Bronchial epithelial cell (primary cell): ENCODE measurements at regions not wholly inside any gene's neighbourhood (a gene's known extent, or its start where the extent isn't known, plus 50 kb on each side); places are given as distances from the start of the nearest gene placed in this dataset.
A peak's percentile ranks its signal among the peaks of the same experiment; 100 is the strongest.

ENCODE experiments used
- DNase-seq: peaks from one replicate; pipeline ENCODE4 v3.0.0-alpha.2; 2010; ENCODE audit warnings: low read depth
- FAIRE-seq: peaks from 2 replicates; lab custom pipeline; 2011; peaks lifted over from hg19 to GRCh38; lab: Jason Lieb, UNC
- H3K27me3 ChIP-seq: 2 replicates; pipeline ENCODE4 v1.5.1; 2011; ENCODE audit warnings: low read length; ENCODE audit not compliant: control insufficient read depth, insufficient read depth
- H3K36me3 ChIP-seq: 2 replicates; pipeline ENCODE4 v1.5.1; 2011; ENCODE audit warnings: low read length; ENCODE audit not compliant: control insufficient read depth, insufficient read depth
- H3K4me3 ChIP-seq: 2 replicates; pipeline ENCODE4 v1.5.1; 2011; ENCODE audit warnings: mild to moderate bottlenecking, low read depth, low read length, control low read depth
- CTCF ChIP-seq: IDR thresholded peaks from 2 replicates; pipeline ENCODE4 v1.5.1; 2011; ENCODE audit warnings: mild to moderate bottlenecking, moderate library complexity, low read length, control low read depth, inconsistent platforms; ENCODE audit not compliant: insufficient read depth, severe bottlenecking

GRCh38 chr5:149437391-149438040, 58.4 kb upstream of the IL17B start:
- H3K27me3 ChIP-seq = no peaks in the 10 kb centered on the region
- H3K36me3 ChIP-seq = no peaks in the 10 kb centered on the region
- DNase-seq (no peak), FAIRE-seq (no peak)
- no peak for TF ChIP-seq CTCF
- H3K4me3 ChIP-seq = no peak overlapping the region

DNA sequence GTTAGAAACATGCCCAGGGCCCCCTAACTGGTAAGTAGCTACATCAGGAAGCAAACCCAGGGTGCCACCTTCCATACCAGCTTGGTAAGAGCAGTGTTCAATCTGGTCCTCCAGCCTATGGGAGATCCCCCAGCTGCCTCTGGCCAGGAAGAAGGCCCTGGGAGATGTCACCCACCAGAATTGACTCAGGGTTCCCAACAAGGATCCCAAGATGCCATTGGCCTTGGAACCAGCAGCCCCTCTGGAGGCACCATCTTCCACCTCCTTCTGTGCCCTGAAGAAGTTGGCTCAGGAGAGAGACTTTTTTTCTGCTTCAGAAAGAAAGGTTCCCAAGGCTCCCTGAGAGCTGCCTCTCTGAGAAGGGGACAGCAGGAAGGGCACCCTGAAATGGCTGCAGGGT, 56.6 kb upstream of the IL17B start:
- no peaks in the 10 kb centered on the region for H3K36me3 ChIP-seq
- DNase-seq (no peak), FAIRE-seq (no peak)
- TF ChIP-seq CTCF = no peak
- H3K27me3 ChIP-seq = no peaks in the 10 kb centered on the region
- no peak overlapping the region for H3K4me3 ChIP-seq

GRCh38 chr5:149435015-149435376, 55.9 kb upstream of the IL17B start:
- FAIRE-seq = no peak
- Histone ChIP-seq H3K27me3 (no peaks in the 10 kb centered on the region), H3K36me3 (no peaks in the 10 kb centered on the region), H3K4me3 (no peak overlapping the region)
- DNase-seq = no peak
- no peak for TF ChIP-seq CTCF

GRCh38 chr5:149434162-149435014, 55.3 kb upstream of the IL17B start:
- peak; percentile 80 for TF ChIP-seq CTCF
- H3K4me3 ChIP-seq = no peak overlapping the region
- DNase-seq = peak; percentile 64
- no peak for FAIRE-seq
- no peaks in the 10 kb centered on the region for H3K27me3 ChIP-seq
- H3K36me3 ChIP-seq = no peaks in the 10 kb centered on the region

DNA sequence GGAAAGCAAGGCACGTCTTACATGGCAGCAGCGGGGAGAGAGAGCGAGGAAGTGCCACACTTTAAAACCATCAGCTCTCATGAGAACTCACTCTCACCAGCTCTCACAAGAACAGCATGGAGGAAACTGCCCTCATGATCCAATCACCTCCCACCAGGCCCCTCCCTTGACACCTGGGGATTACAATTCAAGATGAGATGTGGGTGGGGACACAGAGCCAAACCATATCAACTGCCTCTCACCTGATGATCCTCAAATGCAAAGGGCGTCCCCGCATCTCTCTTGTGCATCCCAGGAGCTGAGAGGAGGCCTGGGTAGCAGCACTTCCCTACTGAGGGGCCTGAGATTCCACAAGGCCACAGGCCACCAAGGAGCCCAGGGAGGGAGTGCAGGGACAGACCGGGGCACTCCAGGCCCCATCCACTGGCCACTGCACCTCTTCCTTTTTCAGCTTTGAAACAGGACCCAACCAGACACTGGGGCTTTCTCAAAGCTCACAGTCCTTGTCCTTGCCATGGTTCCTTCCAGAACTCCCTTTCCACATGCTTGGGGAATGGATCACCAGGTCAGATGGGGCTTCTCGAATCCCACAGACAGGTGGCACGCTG, 54.5 kb upstream of the IL17B start:
- Histone ChIP-seq H3K4me3 (no peak overlapping the region), H3K27me3 (no peaks in the 10 kb centered on the region), H3K36me3 (no peaks in the 10 kb centered on the region)
- no peak for FAIRE-seq
- no peak for DNase-seq
- no peak for TF ChIP-seq CTCF
